ENCODE measurements at regions not wholly inside any gene's neighbourhood (a gene's known extent, or its start where the extent isn't known, plus 50 kb on each side); places are given as distances from the start of the nearest gene placed in this dataset.

GRCh38 chr5:163623986-163624385 lies 118.6 kb downstream of the MAT2B start:
- H3K36me3 Mint-ChIP-seq: no peaks in the 10 kb centered on the region
- no peak overlapping the region for H3K4me3 Mint-ChIP-seq
- Histone ChIP-seq H3K36me3 (replicated peaks in 1 of 2; ENCODE audit: control insufficient read depth in 1 of 2, insufficient read depth in 2 of 2, low read length in 2 of 2) (no peaks in the 10 kb centered on the region), H3K27ac (ENCODE audit: low read depth in 1 of 2, low read length in 2 of 2) (no peak overlapping the region), H3K27me3 (ENCODE audit: control insufficient read depth in 2 of 2, insufficient read depth in 2 of 2, low read length in 2 of 2) (no peaks in the 10 kb centered on the region), H3K9me3 (replicated peaks in 1 of 2; ENCODE audit: control insufficient read depth in 1 of 2, insufficient read depth in 1 of 2, low read length in 2 of 2) (no peaks in the 10 kb centered on the region), H3K4me3 (replicated peaks in 1 of 3; ENCODE audit: low read depth in 2 of 3, low read length in 3 of 3) (no peak overlapping the region), H3K4me2 (replicated peaks; ENCODE audit: extremely low read depth, low read length, poor library complexity, severe bottlenecking) (no peak overlapping the region), H3K4me1 (ENCODE audit: control insufficient read depth in 1 of 2, insufficient read depth in 2 of 2, low read length in 2 of 2) (no peaks in the 10 kb centered on the region), H3K79me2 (ENCODE audit: insufficient read depth, low read length) (no peaks in the 10 kb centered on the region), H3K9ac (ENCODE audit: insufficient read depth, low read length, poor library complexity, severe bottlenecking) (no peak overlapping the region), H4K20me1 (ENCODE audit: insufficient read depth, low read length) (no peaks in the 10 kb centered on the region), H2AFZ (ENCODE audit: insufficient read depth, low read depth, low read length, poor library complexity, severe bottlenecking) (no peak overlapping the region)
- intact Hi-C loops (cut with micrococcal nuclease): no loop called here
- H3K4me1 Mint-ChIP-seq: no peaks in the 10 kb centered on the region
- peaks cover 0 to 7% (median 2%) of the 10 kb centered on the region in 7 donors for H3K9me3 Mint-ChIP-seq
- DNase-seq: no peak
- peaks cover 0 to 5% (median 2%) of the 10 kb centered on the region in 3 donors for H3K27me3 Mint-ChIP-seq (ENCODE audit: low read depth in 3 of 3)
- no CpG with 5 or more reads among the region's 2 CpGs for WGBS (ENCODE audit: insufficient coverage)
- TF ChIP-seq CTCF (IDR thresholded peaks at IDR 0.05): no peak
- no peak overlapping the region for H3K27ac Mint-ChIP-seq

- WGBS (ENCODE audit: insufficient coverage): no CpG with 5 or more reads among the region's 5 CpGs
- H2AFZ ChIP-seq (ENCODE audit: insufficient read depth, low read depth, low read length, poor library complexity, severe bottlenecking): no peak overlapping the region
- intact Hi-C loops (cut with micrococcal nuclease): no loop called here
- no peak for DNase-seq
- no peaks in the 10 kb centered on the region for H3K27me3 ChIP-seq (ENCODE audit: control insufficient read depth in 2 of 2, insufficient read depth in 2 of 2, low read length in 2 of 2)
- H3K9me3 Mint-ChIP-seq: peaks cover 0 to 7% (median 2%) of the 10 kb centered on the region in 7 donors
- no peak for TF ChIP-seq CTCF (IDR thresholded peaks at IDR 0.05)
- no peaks in the 10 kb centered on the region for H3K79me2 ChIP-seq (ENCODE audit: insufficient read depth, low read length)
- H3K9ac ChIP-seq (ENCODE audit: insufficient read depth, low read length, poor library complexity, severe bottlenecking): no peak overlapping the region
- H3K4me3 Mint-ChIP-seq: no peak overlapping the region
- no peaks in the 10 kb centered on the region for H3K4me1 ChIP-seq (ENCODE audit: control insufficient read depth in 1 of 2, insufficient read depth in 2 of 2, low read length in 2 of 2)
- H4K20me1 ChIP-seq (ENCODE audit: insufficient read depth, low read length): no peaks in the 10 kb centered on the region
- no peaks in the 10 kb centered on the region for H3K36me3 ChIP-seq (replicated peaks in 1 of 2; ENCODE audit: control insufficient read depth in 1 of 2, insufficient read depth in 2 of 2, low read length in 2 of 2)
- H3K27ac ChIP-seq (ENCODE audit: low read depth in 1 of 2, low read length in 2 of 2): no peak overlapping the region
- H3K4me1 Mint-ChIP-seq: no peaks in the 10 kb centered on the region
- no peak overlapping the region for H3K4me2 ChIP-seq (replicated peaks; ENCODE audit: extremely low read depth, low read length, poor library complexity, severe bottlenecking)
- H3K27ac Mint-ChIP-seq: no peak overlapping the region
- H3K36me3 Mint-ChIP-seq: no peaks in the 10 kb centered on the region
- no peak overlapping the region for H3K4me3 ChIP-seq (replicated peaks in 1 of 3; ENCODE audit: low read depth in 2 of 3, low read length in 3 of 3)
- no peaks in the 10 kb centered on the region for H3K9me3 ChIP-seq (replicated peaks in 1 of 2; ENCODE audit: control insufficient read depth in 1 of 2, insufficient read depth in 1 of 2, low read length in 2 of 2)
- peaks cover 0 to 5% (median 2%) of the 10 kb centered on the region in 3 donors for H3K27me3 Mint-ChIP-seq (ENCODE audit: low read depth in 3 of 3)
These were observed 119.0 kb downstream of the MAT2B start for GRCh38 chr5:163624431-163624830.

Data from CD14-positive monocyte (primary cell).